Transverse colon (tissue), 4 donors: ENCODE measurements at regions not wholly inside any gene's neighbourhood (a gene's known extent, or its start where the extent isn't known, plus 50 kb on each side); places are given as distances from the start of the nearest gene placed in this dataset.

Source experiments
- POLR2A ChIP-seq: fragments of 450-650 bp; IDR thresholded peaks from one replicate; pipeline ENCODE4 v1.6.1; 2016; ENCODE audit warnings: antibody characterized with exemption, mild to moderate bottlenecking, moderate library complexity
- POLR2AphosphoS5 ChIP-seq, 3 donors: sonication (generic); formaldehyde crosslinking; IDR thresholded peaks; one replicate each; pipeline ENCODE4 v1.6.1; 2016; ENCODE audit warnings: antibody characterized with exemption in 3 of 3
- TF ChIP-seq, protein P1 (sequence below), 5 experiments: fragments of 200-600 bp in 3 of 5; fragments of 450-650 bp in 2 of 5; sonication (generic) in 3 of 5; IDR thresholded peaks; 1 replicate in 2 of 5; 2 replicates in 3 of 5; pipeline ENCODE4 v1.5.1; 2016 to 2017; ENCODE audit warnings: antibody characterized with exemption in 5 of 5, inconsistent platforms in 3 of 5, mild to moderate bottlenecking in 2 of 5, moderate library complexity in 1 of 5

DNA sequence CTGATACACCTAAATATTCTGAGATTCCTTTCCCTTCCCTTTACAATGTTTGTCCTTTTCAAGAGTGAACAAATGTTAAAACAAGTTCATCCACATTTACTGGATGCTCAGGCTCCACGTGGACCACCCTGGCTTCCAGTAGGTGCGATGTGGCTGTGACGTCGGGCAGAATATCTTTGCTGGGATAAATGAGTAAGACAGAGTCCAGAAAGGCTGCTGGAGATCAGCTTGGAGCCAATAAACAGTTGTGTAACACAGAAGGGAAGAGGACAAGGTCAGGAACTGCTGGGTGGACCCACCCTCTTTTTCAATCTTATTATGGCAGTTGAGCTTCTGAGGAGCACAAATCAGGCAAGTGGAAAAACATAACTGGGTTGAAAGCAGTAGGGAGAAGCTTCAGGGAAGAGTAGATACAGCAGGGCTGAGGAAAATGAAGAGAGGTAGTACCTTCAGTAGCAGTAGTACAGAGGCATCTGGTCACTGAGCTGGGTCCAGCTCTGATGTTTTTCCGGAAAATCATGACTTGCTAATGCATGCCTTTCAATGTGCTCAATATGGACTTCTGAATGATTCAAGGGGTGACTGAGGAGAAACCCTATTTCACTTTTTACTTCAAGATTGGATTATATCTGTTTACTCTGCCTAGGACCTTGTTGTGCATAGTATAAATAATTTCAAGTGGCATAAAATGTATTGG, 171.8 kb upstream of the MAD2L1 start:
- TF ChIP-seq, protein P1, sequence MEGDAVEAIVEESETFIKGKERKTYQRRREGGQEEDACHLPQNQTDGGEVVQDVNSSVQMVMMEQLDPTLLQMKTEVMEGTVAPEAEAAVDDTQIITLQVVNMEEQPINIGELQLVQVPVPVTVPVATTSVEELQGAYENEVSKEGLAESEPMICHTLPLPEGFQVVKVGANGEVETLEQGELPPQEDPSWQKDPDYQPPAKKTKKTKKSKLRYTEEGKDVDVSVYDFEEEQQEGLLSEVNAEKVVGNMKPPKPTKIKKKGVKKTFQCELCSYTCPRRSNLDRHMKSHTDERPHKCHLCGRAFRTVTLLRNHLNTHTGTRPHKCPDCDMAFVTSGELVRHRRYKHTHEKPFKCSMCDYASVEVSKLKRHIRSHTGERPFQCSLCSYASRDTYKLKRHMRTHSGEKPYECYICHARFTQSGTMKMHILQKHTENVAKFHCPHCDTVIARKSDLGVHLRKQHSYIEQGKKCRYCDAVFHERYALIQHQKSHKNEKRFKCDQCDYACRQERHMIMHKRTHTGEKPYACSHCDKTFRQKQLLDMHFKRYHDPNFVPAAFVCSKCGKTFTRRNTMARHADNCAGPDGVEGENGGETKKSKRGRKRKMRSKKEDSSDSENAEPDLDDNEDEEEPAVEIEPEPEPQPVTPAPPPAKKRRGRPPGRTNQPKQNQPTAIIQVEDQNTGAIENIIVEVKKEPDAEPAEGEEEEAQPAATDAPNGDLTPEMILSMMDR (IDR thresholded peaks at IDR 0.05) = no peak
- TF ChIP-seq POLR2AphosphoS5 (IDR thresholded peaks at IDR 0.05) = no peak
- no peak for TF ChIP-seq POLR2A
